ENCODE measurements at regions not wholly inside any gene's neighbourhood (a gene's known extent, or its start where the extent isn't known, plus 50 kb on each side); places are given as distances from the start of the nearest gene placed in this dataset.

DNA sequence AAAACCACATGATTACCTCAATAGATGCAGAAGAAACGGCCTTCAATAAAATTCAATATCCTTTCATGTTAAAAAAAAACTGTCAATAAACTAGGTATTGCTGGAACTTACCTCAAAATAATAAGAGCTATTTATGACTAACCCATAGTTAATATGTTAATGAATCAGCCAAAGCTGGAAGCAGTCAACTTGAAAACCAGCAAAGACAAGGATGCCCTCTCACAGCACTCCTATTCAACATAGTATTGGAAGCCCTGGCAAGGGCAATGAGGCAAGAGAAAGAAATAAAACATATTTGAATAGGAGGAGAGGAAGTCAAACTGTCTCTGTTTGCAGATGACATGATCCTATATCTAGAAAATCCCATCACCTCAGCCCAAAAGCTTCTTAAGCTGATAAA, 456.1 kb downstream of the OCA2 start:
- TF ChIP-seq EP300 (IDR thresholded peaks at IDR 0.05; ENCODE audit: low read depth), result no peak
- no peak for TF ChIP-seq POLR2A (IDR thresholded peaks at IDR 0.05)
- no peak for TF ChIP-seq POLR2AphosphoS5 (IDR thresholded peaks at IDR 0.05)
- no peak for TF ChIP-seq CTCF (IDR thresholded peaks at IDR 0.05)
- no peak for DNase-seq
- Histone ChIP-seq H3K27ac (no peak overlapping the region), H3K4me1 (no peaks in the 10 kb centered on the region), H3K27me3 (no peaks in the 10 kb centered on the region), H3K9me3 (peaks cover 0 to 18% of the 10 kb centered on the region in 2 donors), H3K36me3 (no peaks in the 10 kb centered on the region), H3K4me3 (no peak overlapping the region)
- 38 to 58% methylated on average over 1 of the region's 1 CpG for WGBS, 2 donors (ENCODE audit: low coverage in 1 of 2)
- intact Hi-C loops (cut with DNase I; ENCODE audit: low total_unique reads), result no loop called here
- in situ Hi-C loops (cut with MboI; ENCODE audit: low pct_ligation_motif_present in 1 of 4, low pct_unique_long_range_greater_than_20kb in 1 of 4, low sequenced_read_pairs in 3 of 4), result no loop called here

GRCh38 chr15:27639595-27639994, 459.5 kb downstream of the OCA2 start:
- Histone ChIP-seq H3K27ac (no peak overlapping the region), H3K4me3 (no peak overlapping the region), H3K27me3 (no peaks in the 10 kb centered on the region), H3K36me3 (no peaks in the 10 kb centered on the region), H3K4me1 (no peaks in the 10 kb centered on the region), H3K9me3 (peaks cover 0 to 15% of the 10 kb centered on the region in 2 donors)
- no peak for DNase-seq
- TF ChIP-seq EP300 (IDR thresholded peaks at IDR 0.05; ENCODE audit: low read depth), result no peak
- no peak for TF ChIP-seq CTCF (IDR thresholded peaks at IDR 0.05)
- TF ChIP-seq POLR2A (IDR thresholded peaks at IDR 0.05), result no peak
- no peak for TF ChIP-seq POLR2AphosphoS5 (IDR thresholded peaks at IDR 0.05)
- intact Hi-C loops (cut with DNase I; ENCODE audit: low total_unique reads) (no loop called here), in situ Hi-C loops (cut with MboI; ENCODE audit: low pct_ligation_motif_present in 1 of 4, low pct_unique_long_range_greater_than_20kb in 1 of 4, low sequenced_read_pairs in 3 of 4) (no loop called here)
- WGBS, 2 donors (ENCODE audit: low coverage in 1 of 2), result 90% methylated on average over 8 of the region's 9 CpGs; no CpG with 5 or more reads in 1 of the 2 donors

GRCh38 chr15:27638958-27639357, 460.2 kb downstream of the OCA2 start:
- Histone ChIP-seq H3K27me3 (no peaks in the 10 kb centered on the region), H3K4me1 (no peaks in the 10 kb centered on the region), H3K27ac (no peak overlapping the region), H3K9me3 (peaks cover 0 to 15% of the 10 kb centered on the region in 2 donors), H3K4me3 (no peak overlapping the region), H3K36me3 (no peaks in the 10 kb centered on the region)
- no peak for TF ChIP-seq POLR2A (IDR thresholded peaks at IDR 0.05)
- no peak for TF ChIP-seq EP300 (IDR thresholded peaks at IDR 0.05; ENCODE audit: low read depth)
- TF ChIP-seq CTCF (IDR thresholded peaks at IDR 0.05), result no peak
- no peak for TF ChIP-seq POLR2AphosphoS5 (IDR thresholded peaks at IDR 0.05)
- no peak for DNase-seq
- intact Hi-C loops (cut with DNase I; ENCODE audit: low total_unique reads) (no loop called here), in situ Hi-C loops (cut with MboI; ENCODE audit: low pct_ligation_motif_present in 1 of 4, low pct_unique_long_range_greater_than_20kb in 1 of 4, low sequenced_read_pairs in 3 of 4) (no loop called here)
- WGBS, 2 donors (ENCODE audit: low coverage in 1 of 2), result 83% methylated on average over 11 of the region's 14 CpGs; no CpG with 5 or more reads in 1 of the 2 donors

GRCh38 chr15:27635916-27636315, 463.2 kb downstream of the OCA2 start:
- WGBS, 2 donors (ENCODE audit: low coverage in 1 of 2), result 68 to 84% methylated on average over 2 of the region's 2 CpGs
- Histone ChIP-seq H3K9me3 (peaks cover 0 to 5% of the 10 kb centered on the region in 2 donors), H3K27me3 (no peaks in the 10 kb centered on the region), H3K36me3 (no peaks in the 10 kb centered on the region), H3K27ac (no peak overlapping the region), H3K4me1 (no peaks in the 10 kb centered on the region), H3K4me3 (no peak overlapping the region)
- intact Hi-C loops (cut with DNase I; ENCODE audit: low total_unique reads) (no loop called here), in situ Hi-C loops (cut with MboI; ENCODE audit: low pct_ligation_motif_present in 1 of 4, low pct_unique_long_range_greater_than_20kb in 1 of 4, low sequenced_read_pairs in 3 of 4) (no loop called here)
- DNase-seq, result no peak
- TF ChIP-seq CTCF (IDR thresholded peaks at IDR 0.05) (no peak), EP300 (IDR thresholded peaks at IDR 0.05; ENCODE audit: low read depth) (no peak), POLR2A (IDR thresholded peaks at IDR 0.05) (no peak), POLR2AphosphoS5 (IDR thresholded peaks at IDR 0.05) (no peak)

Data from transverse colon (tissue), 4 donors.